Chondrocyte (in vitro differentiated cells): ENCODE measurements at regions not wholly inside any gene's neighbourhood (a gene's known extent, or its start where the extent isn't known, plus 50 kb on each side); places are given as distances from the start of the nearest gene placed in this dataset.

ENCODE experiments used
- DNase-seq: peaks from one replicate; pipeline ENCODE4 v3.0.0; 2021; ENCODE audit warnings: mixed read lengths, low spot score
- H3K27ac Mint-ChIP-seq: one replicate; pipeline ENCODE4 v1.8.0; 2021; ENCODE audit warnings: mild to moderate bottlenecking, moderate library complexity, mixed read lengths; ENCODE audit not compliant: unreplicated experiment
- H3K27me3 Mint-ChIP-seq: 2 replicates; pipeline ENCODE4 v1.8.0; 2021; ENCODE audit warnings: low read depth, mixed read lengths
- H3K36me3 Mint-ChIP-seq: 2 replicates; pipeline ENCODE4 v1.8.0; 2021; ENCODE audit warnings: low read depth, mixed read lengths
- H3K4me1 Mint-ChIP-seq: 2 replicates; pipeline ENCODE4 v1.8.0; 2021; ENCODE audit warnings: low read depth, mild to moderate bottlenecking, mixed read lengths
- H3K4me3 Mint-ChIP-seq: one replicate; pipeline ENCODE4 v1.8.0; 2021; ENCODE audit warnings: mild to moderate bottlenecking, moderate library complexity, mixed read lengths; ENCODE audit not compliant: unreplicated experiment
- H3K9me3 Mint-ChIP-seq: 2 replicates; pipeline ENCODE4 v1.8.0; 2021; ENCODE audit warnings: low read depth, mixed read lengths
- TF ChIP-seq, protein P1 (sequence below): fragments of 200-600 bp; sonication (generic); IDR thresholded peaks from 2 replicates; pipeline ENCODE4 v1.5.0; 2021; ENCODE audit warnings: antibody characterized with exemption, mild to moderate bottlenecking, moderate library complexity

DNA sequence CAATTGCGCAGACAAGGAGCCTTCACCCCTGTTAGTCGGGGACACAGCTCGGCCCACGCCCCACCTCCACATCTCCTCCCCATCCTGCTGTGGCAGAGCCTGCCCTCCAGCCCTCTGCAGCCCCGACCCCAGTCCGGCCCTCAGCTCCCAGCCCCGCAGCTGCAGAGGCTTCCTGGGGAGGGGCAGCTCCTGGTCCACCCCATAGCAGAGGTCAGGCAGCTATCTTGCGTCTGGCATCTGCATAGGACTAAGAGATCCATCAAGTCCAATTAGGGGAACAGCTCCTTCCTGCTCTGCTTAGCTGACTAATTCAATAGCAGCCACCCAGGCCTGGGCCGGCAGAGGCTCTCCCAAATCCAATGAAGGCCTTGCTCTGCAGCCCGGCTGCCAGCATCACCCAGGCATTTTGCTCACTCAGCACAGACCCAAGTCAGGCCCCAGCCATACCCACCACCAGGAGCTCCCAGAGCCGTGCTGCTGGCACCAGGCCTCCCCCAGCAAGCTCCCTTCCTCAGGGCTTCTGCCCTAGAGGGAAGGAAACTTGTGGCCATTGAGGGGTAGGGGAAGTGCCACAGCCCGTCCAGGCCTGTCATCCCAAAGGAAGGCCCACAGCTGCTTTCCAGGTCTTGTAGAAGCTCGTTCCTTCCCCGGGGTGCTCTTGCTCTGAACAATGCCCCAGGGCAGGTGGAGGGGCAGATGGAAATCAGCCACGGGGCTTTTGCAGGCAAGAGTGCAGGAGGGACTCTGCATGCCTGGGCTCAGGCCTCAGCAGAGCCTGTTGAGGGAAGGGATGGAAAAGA is 106.2 kb upstream of the RET start:
- TF ChIP-seq, protein P1, sequence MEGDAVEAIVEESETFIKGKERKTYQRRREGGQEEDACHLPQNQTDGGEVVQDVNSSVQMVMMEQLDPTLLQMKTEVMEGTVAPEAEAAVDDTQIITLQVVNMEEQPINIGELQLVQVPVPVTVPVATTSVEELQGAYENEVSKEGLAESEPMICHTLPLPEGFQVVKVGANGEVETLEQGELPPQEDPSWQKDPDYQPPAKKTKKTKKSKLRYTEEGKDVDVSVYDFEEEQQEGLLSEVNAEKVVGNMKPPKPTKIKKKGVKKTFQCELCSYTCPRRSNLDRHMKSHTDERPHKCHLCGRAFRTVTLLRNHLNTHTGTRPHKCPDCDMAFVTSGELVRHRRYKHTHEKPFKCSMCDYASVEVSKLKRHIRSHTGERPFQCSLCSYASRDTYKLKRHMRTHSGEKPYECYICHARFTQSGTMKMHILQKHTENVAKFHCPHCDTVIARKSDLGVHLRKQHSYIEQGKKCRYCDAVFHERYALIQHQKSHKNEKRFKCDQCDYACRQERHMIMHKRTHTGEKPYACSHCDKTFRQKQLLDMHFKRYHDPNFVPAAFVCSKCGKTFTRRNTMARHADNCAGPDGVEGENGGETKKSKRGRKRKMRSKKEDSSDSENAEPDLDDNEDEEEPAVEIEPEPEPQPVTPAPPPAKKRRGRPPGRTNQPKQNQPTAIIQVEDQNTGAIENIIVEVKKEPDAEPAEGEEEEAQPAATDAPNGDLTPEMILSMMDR = no peak
- Mint-ChIP-seq H3K36me3 (no peaks in the 10 kb centered on the region), H3K4me3 (no peak overlapping the region), H3K27ac (no peak overlapping the region), H3K27me3 (peaks cover 9% of the 10 kb centered on the region), H3K9me3 (no peaks in the 10 kb centered on the region), H3K4me1 (no peaks in the 10 kb centered on the region)
- peak; percentile 81 for DNase-seq

GRCh38 chr10:42971251-42971599 is 105.6 kb upstream of the RET start:
- Mint-ChIP-seq H3K27ac (no peak overlapping the region), H3K4me3 (no peak overlapping the region), H3K9me3 (no peaks in the 10 kb centered on the region), H3K27me3 (peaks cover 9% of the 10 kb centered on the region), H3K4me1 (no peaks in the 10 kb centered on the region), H3K36me3 (no peaks in the 10 kb centered on the region)
- no peak for DNase-seq
- TF ChIP-seq, protein P1 = no peak

GRCh38 chr10:42972946-42973345 is 103.9 kb upstream of the RET start:
- Mint-ChIP-seq H3K9me3 (no peaks in the 10 kb centered on the region), H3K27ac (no peak overlapping the region), H3K27me3 (peaks cover 14% of the 10 kb centered on the region), H3K4me1 (no peaks in the 10 kb centered on the region), H3K4me3 (no peak overlapping the region), H3K36me3 (no peaks in the 10 kb centered on the region)
- TF ChIP-seq, protein P1 = no peak
- DNase-seq = no peak

DNA sequence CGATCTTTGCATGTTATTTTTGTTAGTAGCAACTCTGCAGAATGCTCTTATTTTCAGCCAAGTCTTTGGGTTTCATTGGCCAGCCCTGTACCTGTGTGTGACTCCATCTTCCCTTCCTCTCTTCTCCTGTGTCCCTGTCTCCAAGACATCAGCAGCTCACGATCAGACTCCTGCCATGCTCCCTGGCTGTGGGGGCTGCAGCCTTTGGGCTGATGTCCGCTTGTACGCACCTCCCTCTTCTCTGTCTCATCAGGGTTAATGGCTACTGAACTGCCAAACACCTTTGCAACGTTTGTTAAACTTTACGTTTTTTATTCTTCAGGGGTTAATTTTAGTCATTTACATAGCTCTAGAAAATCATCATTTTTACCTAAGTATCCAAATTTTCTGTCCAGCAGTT is 103.5 kb upstream of the RET start:
- TF ChIP-seq, protein P1 = no peak
- H3K4me3 Mint-ChIP-seq = no peak overlapping the region
- peaks cover 10% of the 10 kb centered on the region for H3K27me3 Mint-ChIP-seq
- no peaks in the 10 kb centered on the region for H3K36me3 Mint-ChIP-seq
- H3K9me3 Mint-ChIP-seq = no peaks in the 10 kb centered on the region
- H3K4me1 Mint-ChIP-seq = no peaks in the 10 kb centered on the region
- no peak overlapping the region for H3K27ac Mint-ChIP-seq
- DNase-seq = no peak

DNA sequence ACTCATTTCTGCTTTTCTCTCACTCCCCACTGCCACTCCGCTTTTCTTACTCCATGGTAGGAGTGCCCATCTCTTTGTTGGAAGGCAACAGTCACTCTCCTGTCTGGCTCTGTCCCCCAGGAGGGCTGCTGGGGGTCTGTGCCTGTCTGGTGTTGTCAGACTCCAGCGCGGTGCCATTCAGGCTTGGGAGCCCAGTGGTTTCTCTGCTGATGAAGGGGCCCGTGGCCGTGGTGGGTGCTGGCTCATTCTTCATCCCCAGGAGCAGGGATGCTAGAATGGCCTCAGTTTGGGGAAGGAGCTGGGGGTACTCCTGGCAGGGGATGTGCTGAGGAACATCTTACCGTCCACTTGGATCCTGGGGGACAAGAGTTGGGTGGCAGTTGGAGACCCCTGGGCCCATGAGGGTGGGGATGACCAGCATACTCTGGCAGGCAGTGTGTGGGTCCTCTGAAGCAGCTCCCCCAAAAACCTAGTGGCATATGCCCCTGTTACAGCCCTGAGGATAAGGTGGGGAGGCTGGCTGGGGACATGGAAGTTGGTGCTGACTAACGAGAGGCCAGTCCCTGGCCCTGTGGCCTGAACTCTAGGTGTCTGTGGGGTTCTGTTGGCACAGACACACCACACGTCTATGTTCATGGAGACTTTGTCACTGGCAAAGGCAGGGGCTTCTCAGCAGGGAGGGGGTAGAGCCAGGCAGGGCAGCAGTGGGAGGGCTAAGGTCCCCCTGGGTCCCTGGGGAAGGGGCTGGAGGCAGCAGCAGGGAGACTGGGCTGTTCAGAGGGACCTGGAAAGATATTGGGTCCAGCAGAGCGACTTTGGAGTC is 102.8 kb upstream of the RET start:
- H3K4me3 Mint-ChIP-seq = no peak overlapping the region
- H3K27ac Mint-ChIP-seq = no peak overlapping the region
- TF ChIP-seq, protein P1 = no peak
- H3K27me3 Mint-ChIP-seq = peaks cover 10% of the 10 kb centered on the region
- H3K9me3 Mint-ChIP-seq = no peaks in the 10 kb centered on the region
- no peaks in the 10 kb centered on the region for H3K4me1 Mint-ChIP-seq
- H3K36me3 Mint-ChIP-seq = no peaks in the 10 kb centered on the region
- DNase-seq = peak; percentile 75
